Activated naive CD8-positive, alpha-beta T cell (primary cell): ENCODE measurements at regions not wholly inside any gene's neighbourhood (a gene's known extent, or its start where the extent isn't known, plus 50 kb on each side); places are given as distances from the start of the nearest gene placed in this dataset.

ENCODE experiments used
- H3K27ac Mint-ChIP-seq: one replicate; pipeline ENCODE4 v1.8.0; 2021; ENCODE audit warnings: mixed read lengths
- H3K27me3 Mint-ChIP-seq: one replicate; pipeline ENCODE4 v1.8.0; 2021; ENCODE audit warnings: mixed read lengths
- H3K36me3 Mint-ChIP-seq: one replicate; pipeline ENCODE4 v1.8.0; 2021; ENCODE audit warnings: mixed read lengths
- H3K4me1 Mint-ChIP-seq: one replicate; pipeline ENCODE4 v1.8.0; 2021; ENCODE audit warnings: low read depth, mixed read lengths
- H3K4me3 Mint-ChIP-seq: one replicate; pipeline ENCODE4 v1.8.0; 2021; ENCODE audit warnings: mild to moderate bottlenecking, mixed read lengths
- H3K9me3 Mint-ChIP-seq: one replicate; pipeline ENCODE4 v1.8.0; 2021; ENCODE audit warnings: low read depth, mixed read lengths

DNA sequence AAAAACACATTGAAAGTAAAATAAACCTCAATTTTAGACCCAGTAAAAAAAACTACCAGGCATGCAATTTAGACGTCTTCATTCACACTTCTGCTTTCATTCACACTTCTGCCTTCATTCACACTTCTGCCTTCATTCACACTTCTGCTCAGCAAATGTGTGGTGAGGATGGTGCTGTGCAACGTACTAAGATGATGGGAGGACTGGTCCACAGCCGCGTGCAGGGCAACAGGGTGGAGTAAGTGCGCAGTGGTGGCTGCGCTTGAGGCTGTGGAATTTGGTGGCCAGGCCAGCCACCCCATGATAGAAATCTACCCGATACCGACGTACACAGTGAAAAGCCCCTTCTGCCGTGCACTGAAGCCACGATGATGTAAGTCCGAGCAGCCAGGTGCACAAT is 114.3 kb upstream of the CD93 start:
- Mint-ChIP-seq H3K27ac (no peak overlapping the region), H3K4me1 (no peaks in the 10 kb centered on the region), H3K36me3 (no peaks in the 10 kb centered on the region), H3K9me3 (peaks cover 7% of the 10 kb centered on the region), H3K4me3 (no peak overlapping the region), H3K27me3 (peaks cover 14% of the 10 kb centered on the region)

DNA sequence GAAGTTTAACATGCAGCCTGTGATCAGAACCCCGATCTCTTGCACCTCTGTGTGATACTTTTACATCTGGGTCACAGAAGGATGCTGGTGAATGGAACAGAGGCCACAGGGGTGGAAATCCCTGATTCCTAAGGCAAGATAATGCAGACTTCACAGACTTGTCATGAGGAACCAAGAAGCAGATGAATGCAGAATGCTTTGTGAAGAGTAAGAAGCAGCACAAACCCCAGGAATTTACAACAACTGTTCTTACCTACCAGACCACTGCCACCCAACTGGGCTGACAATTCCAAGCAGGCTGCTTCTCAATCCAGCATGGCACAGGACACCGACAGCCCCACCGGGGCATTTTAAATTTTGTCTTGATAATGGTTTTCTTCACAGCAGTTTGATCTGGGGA is 113.2 kb upstream of the CD93 start:
- Mint-ChIP-seq H3K4me3 (no peak overlapping the region), H3K36me3 (no peaks in the 10 kb centered on the region), H3K4me1 (no peaks in the 10 kb centered on the region), H3K9me3 (peaks cover 7% of the 10 kb centered on the region), H3K27ac (no peak overlapping the region), H3K27me3 (peaks cover 10% of the 10 kb centered on the region)

- H3K9me3 Mint-ChIP-seq, result peaks cover 7% of the 10 kb centered on the region
- H3K4me3 Mint-ChIP-seq, result no peak overlapping the region
- H3K27me3 Mint-ChIP-seq, result peaks cover 9% of the 10 kb centered on the region
- no peaks in the 10 kb centered on the region for H3K36me3 Mint-ChIP-seq
- no peaks in the 10 kb centered on the region for H3K4me1 Mint-ChIP-seq
- H3K27ac Mint-ChIP-seq, result no peak overlapping the region
These were observed 112.7 kb upstream of the CD93 start for GRCh38 chr20:23198815-23199214.

GRCh38 chr20:23197836-23198235 is 111.7 kb upstream of the CD93 start:
- no peak overlapping the region for H3K27ac Mint-ChIP-seq
- H3K4me3 Mint-ChIP-seq, result no peak overlapping the region
- H3K27me3 Mint-ChIP-seq, result peaks cover 7% of the 10 kb centered on the region
- no peaks in the 10 kb centered on the region for H3K36me3 Mint-ChIP-seq
- H3K9me3 Mint-ChIP-seq, result peaks cover 7% of the 10 kb centered on the region
- H3K4me1 Mint-ChIP-seq, result no peaks in the 10 kb centered on the region

DNA sequence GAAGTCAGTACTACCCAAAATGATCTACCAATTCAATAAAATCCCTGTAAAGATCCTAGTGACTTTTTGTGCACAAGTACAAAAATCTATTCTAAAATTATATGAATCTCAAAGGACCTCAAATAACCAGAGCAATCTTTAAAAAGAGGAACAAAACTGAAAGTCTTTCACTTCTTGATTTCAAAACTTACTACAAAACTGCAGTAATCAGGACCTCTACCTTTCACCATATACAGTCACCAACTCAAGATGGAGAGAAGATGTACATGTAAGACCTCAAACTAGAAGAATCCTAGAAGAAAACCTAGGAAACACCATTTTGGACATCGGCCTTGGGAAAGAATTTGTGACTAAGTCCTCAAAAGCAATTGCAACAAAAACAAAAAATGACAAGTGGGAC is 109.5 kb upstream of the CD93 start:
- Mint-ChIP-seq H3K4me3 (no peak overlapping the region), H3K9me3 (peaks cover 7% of the 10 kb centered on the region), H3K27me3 (peaks cover 1% of the 10 kb centered on the region), H3K36me3 (no peaks in the 10 kb centered on the region), H3K27ac (no peak overlapping the region), H3K4me1 (no peaks in the 10 kb centered on the region)

DNA sequence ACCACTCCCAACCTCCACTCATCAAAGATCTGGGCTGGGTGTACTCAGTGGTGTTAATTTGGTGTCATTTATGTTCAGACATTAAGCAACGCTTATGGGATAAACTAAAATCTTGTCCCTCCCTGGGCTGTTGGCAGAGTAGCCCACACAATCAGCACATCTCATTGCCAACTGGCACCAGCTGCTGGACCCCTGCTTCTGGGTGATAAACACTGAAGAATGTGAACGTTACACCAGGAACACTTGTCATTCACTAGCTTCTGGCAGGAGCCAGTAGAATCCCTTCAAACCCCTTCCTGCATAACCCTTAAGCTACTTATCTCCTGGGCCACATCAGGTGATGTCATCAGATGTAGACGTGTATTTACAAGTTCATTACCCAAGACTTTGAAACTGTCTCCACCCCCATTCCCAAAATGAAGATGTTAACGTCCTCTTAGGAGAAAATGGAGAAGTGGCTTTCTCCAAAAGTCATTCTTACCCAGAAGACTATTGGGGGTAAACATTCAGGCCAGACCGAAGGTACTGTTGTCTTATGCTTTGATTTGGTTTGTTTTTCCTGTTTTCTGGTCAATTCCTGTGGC is 107.8 kb upstream of the CD93 start:
- no peak overlapping the region for H3K4me3 Mint-ChIP-seq
- no peaks in the 10 kb centered on the region for H3K4me1 Mint-ChIP-seq
- H3K27me3 Mint-ChIP-seq, result peaks cover 1% of the 10 kb centered on the region
- H3K27ac Mint-ChIP-seq, result no peak overlapping the region
- H3K36me3 Mint-ChIP-seq, result no peaks in the 10 kb centered on the region
- H3K9me3 Mint-ChIP-seq, result peaks cover 7% of the 10 kb centered on the region

GRCh38 chr20:23192469-23192868 is 106.3 kb upstream of the CD93 start:
- Mint-ChIP-seq H3K9me3 (peaks cover 7% of the 10 kb centered on the region), H3K4me3 (no peak overlapping the region), H3K27me3 (no peaks in the 10 kb centered on the region), H3K27ac (no peak overlapping the region), H3K36me3 (no peaks in the 10 kb centered on the region), H3K4me1 (no peaks in the 10 kb centered on the region)

GRCh38 chr20:23190557-23190956 is 104.4 kb upstream of the CD93 start:
- Mint-ChIP-seq H3K9me3 (no peaks in the 10 kb centered on the region), H3K27me3 (peaks cover 1% of the 10 kb centered on the region), H3K4me3 (no peak overlapping the region), H3K27ac (no peak overlapping the region), H3K36me3 (no peaks in the 10 kb centered on the region), H3K4me1 (no peaks in the 10 kb centered on the region)

- no peak overlapping the region for H3K4me3 Mint-ChIP-seq
- H3K27ac Mint-ChIP-seq, result no peak overlapping the region
- H3K36me3 Mint-ChIP-seq, result no peaks in the 10 kb centered on the region
- no peaks in the 10 kb centered on the region for H3K9me3 Mint-ChIP-seq
- no peaks in the 10 kb centered on the region for H3K4me1 Mint-ChIP-seq
- H3K27me3 Mint-ChIP-seq, result peaks cover 1% of the 10 kb centered on the region
These were observed 103.7 kb upstream of the CD93 start for GRCh38 chr20:23189854-23190253.

DNA sequence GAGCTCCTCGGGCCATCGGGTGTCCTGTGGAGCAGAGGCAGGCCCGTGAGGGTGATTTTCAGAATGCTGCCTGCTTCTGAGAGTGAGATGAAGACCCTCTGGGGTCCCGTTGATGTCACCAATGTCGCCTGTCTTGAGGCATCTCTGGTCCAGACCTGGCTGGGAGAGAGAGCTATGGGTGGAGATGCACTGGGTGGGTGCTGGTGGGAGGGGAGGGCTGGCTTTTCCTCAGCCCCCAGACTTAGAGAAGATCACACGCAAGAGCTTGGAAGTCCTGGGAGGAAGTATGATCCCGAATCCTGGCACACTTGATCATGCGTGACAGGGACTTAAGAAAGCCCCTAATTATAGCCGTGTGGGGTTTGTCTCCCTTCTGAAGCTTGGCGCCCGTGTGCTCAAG is 103.2 kb upstream of the CD93 start:
- Mint-ChIP-seq H3K27me3 (peaks cover 1% of the 10 kb centered on the region), H3K4me1 (no peaks in the 10 kb centered on the region), H3K9me3 (no peaks in the 10 kb centered on the region), H3K27ac (no peak overlapping the region), H3K36me3 (no peaks in the 10 kb centered on the region), H3K4me3 (no peak overlapping the region)

DNA sequence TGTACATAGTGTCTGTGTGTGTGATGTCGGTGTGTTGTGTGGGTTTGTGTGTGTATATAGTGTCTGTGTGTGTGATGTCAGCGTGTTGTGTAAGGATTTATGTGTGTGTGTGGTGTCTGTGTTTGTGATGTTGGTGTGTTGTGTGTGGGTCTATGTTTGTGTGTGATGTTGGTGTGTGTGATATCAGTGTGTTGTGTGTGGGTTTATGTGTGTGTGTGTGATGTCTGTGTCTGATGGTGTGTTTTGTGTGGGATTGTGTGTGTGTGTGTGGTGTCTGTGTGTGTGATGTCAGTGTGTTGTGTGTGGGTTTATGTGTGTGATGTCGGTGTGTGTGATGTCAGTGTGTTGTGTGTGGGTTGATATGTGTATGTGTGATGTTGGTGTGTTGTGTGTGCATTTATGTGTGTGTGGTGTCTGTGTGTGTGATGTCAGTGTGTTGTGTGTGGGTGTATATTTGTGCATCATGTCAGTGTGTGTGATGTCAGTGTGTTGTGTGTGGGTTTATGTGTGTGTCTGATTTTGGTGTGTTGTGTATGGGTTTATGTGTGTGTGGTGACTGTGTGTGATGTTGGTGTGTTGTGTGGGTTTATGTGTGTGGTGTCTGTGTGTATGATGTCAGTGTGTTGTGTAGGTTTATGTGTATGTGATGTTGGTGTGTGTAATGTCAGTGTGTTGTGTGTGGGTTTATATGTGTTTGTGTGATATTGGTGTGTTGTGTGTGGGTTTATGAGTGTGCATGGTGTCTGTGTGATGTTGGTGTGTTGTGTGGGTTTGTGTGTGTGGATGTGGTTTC is 102.4 kb upstream of the CD93 start:
- no peaks in the 10 kb centered on the region for H3K36me3 Mint-ChIP-seq
- H3K4me1 Mint-ChIP-seq, result no peaks in the 10 kb centered on the region
- no peak overlapping the region for H3K4me3 Mint-ChIP-seq
- no peak overlapping the region for H3K27ac Mint-ChIP-seq
- peaks cover 1% of the 10 kb centered on the region for H3K27me3 Mint-ChIP-seq
- H3K9me3 Mint-ChIP-seq, result no peaks in the 10 kb centered on the region

DNA sequence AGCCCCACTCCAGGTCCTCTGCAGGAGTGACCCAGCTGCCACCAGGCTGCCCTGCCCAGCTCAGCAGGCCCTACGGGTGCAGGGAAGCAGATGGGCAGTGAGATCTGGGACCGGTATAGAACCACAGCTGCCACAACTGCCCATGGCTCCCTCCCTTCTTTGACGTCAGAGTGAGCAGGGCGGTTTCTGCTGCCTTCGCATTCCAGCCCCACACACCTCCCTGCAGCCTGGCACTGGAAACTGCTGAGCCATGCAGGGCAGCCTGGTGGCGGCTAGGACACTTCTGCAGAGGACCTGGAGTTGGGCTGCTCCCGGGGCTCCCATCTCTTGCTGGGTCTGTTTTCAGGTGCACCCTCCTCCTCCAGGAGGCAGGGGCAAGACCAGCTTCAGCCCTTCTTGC is 101.6 kb upstream of the CD93 start:
- Mint-ChIP-seq H3K9me3 (no peaks in the 10 kb centered on the region), H3K27me3 (peaks cover 1% of the 10 kb centered on the region), H3K4me1 (no peaks in the 10 kb centered on the region), H3K27ac (no peak overlapping the region), H3K36me3 (no peaks in the 10 kb centered on the region), H3K4me3 (no peak overlapping the region)

GRCh38 chr20:23186808-23187207 is 100.7 kb upstream of the CD93 start:
- no peak overlapping the region for H3K4me3 Mint-ChIP-seq
- H3K4me1 Mint-ChIP-seq, result no peaks in the 10 kb centered on the region
- H3K27me3 Mint-ChIP-seq, result peaks cover 1% of the 10 kb centered on the region
- no peaks in the 10 kb centered on the region for H3K36me3 Mint-ChIP-seq
- H3K9me3 Mint-ChIP-seq, result no peaks in the 10 kb centered on the region
- H3K27ac Mint-ChIP-seq, result no peak overlapping the region

DNA sequence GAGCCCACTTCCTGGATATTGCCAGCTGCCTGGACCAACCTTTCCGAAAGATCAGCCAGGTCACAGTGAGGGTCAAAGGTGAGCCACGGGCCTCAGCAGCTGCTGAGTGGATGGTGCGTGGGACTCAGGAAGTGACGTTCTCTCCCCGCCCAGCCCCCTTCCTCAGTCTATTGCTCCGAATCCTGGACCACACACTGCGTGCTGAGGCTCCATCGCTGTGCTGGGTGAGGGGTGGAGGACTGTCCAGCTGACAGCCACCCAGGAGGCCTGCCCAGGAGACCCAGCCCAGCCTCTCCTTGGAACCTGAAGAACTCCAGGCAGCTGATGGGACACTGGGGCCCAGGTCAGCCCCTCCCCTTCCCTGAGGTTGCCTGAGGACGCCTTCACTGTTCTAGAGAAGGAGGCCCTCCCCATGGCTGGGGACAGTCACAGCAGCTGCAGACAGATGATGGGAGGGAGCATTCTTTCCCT is 94.4 kb upstream of the CD93 start:
- no peaks in the 10 kb centered on the region for H3K36me3 Mint-ChIP-seq
- no peak overlapping the region for H3K4me3 Mint-ChIP-seq
- no peak overlapping the region for H3K27ac Mint-ChIP-seq
- no peaks in the 10 kb centered on the region for H3K4me1 Mint-ChIP-seq
- H3K27me3 Mint-ChIP-seq, result peaks cover 8% of the 10 kb centered on the region
- no peaks in the 10 kb centered on the region for H3K9me3 Mint-ChIP-seq

GRCh38 chr20:23179766-23180403 is 93.8 kb upstream of the CD93 start:
- Mint-ChIP-seq H3K4me3 (no peak overlapping the region), H3K27ac (no peak overlapping the region)

More at GRCh38 chr20:23179766-23180403, 93.8 kb upstream of the CD93 start:
- peaks cover 11% of the 10 kb centered on the region for H3K27me3 Mint-ChIP-seq
- H3K9me3 Mint-ChIP-seq, result no peaks in the 10 kb centered on the region
- H3K36me3 Mint-ChIP-seq, result no peaks in the 10 kb centered on the region
- H3K4me1 Mint-ChIP-seq, result no peaks in the 10 kb centered on the region
